SK-N-SH (cell line): ENCODE measurements at regions not wholly inside any gene's neighbourhood (a gene's known extent, or its start where the extent isn't known, plus 50 kb on each side); places are given as distances from the start of the nearest gene placed in this dataset.

Source experiments
- CTCF ChIA-PET: fragments of 300-600, 350-600 bp; formaldehyde crosslinking; extraction: SDS; loops from one replicate; lab custom pipeline; 2021; lab: Yijun Ruan, JAX
- POLR2A ChIA-PET: fragments of 350-600 bp; sonication (Branson Sonifier 250); formaldehyde crosslinking; extraction: SDS; loops from one replicate; lab custom pipeline; 2020; ENCODE audit warnings: antibody characterized with exemption, inconsistent platforms; lab: Yijun Ruan, JAX
- DNase-seq: peaks from one replicate; pipeline ENCODE4 v3.0.0; 2012
- H2AFZ ChIP-seq: fragments of 200-600 bp; sonication (generic); 2 replicates; pipeline ENCODE4 v1.8.1; 2016; ENCODE audit warnings: antibody characterized with exemption, mild to moderate bottlenecking, low read depth
- H3F3A ChIP-seq: fragments of 200-600 bp; sonication (generic); replicated peaks from 2 replicates; pipeline ENCODE3; 2016; ENCODE audit warnings: antibody characterized with exemption, mild to moderate bottlenecking; ENCODE audit not compliant: insufficient read depth
- H3K27ac ChIP-seq, 2 experiments: fragments of 200-500 bp in 1 of 2; fragments of 200-600 bp in 1 of 2; sonication (Bioruptor generic) in 1 of 2; sonication (generic), shearing (Covaris generic) in 1 of 2; 2 replicates each; pipeline versions ENCODE4 v1.5.1 to v1.6.1; 2014 to 2016; ENCODE audit warnings: low read depth in 2 of 2, inconsistent platforms in 1 of 2, low read length in 1 of 2, mild to moderate bottlenecking in 1 of 2, mixed read lengths in 1 of 2
- H3K27me3 ChIP-seq: fragments of 200-600 bp; sonication (generic), shearing (Covaris generic); 2 replicates; pipeline ENCODE4 v1.6.1; 2016; ENCODE audit warnings: mixed run types; ENCODE audit not compliant: insufficient read depth
- H3K36me3 ChIP-seq, 2 experiments: fragments of 200-500 bp in 1 of 2; fragments of 200-600 bp in 1 of 2; sonication (Bioruptor generic) in 1 of 2; sonication (generic) in 1 of 2; replicated peaks in 1 of 2; 2 replicates each; pipeline versions ENCODE3 to v1.5.1; 2014 to 2016; ENCODE audit warnings: low read length in 1 of 2, mild to moderate bottlenecking in 1 of 2; ENCODE audit not compliant: insufficient read depth in 2 of 2, control insufficient read depth in 1 of 2
- H3K4me1 ChIP-seq, 2 experiments: fragments of 200-500 bp in 1 of 2; fragments of 200-600 bp in 1 of 2; sonication (Bioruptor generic) in 1 of 2; sonication (generic), shearing (Covaris generic) in 1 of 2; 2 replicates each; pipeline versions ENCODE4 v1.5.1 to v1.6.1; 2014 to 2016; ENCODE audit warnings: low read depth in 1 of 2, low read length in 1 of 2, mixed run types in 1 of 2; ENCODE audit not compliant: insufficient read depth in 2 of 2, control insufficient read depth in 1 of 2
- H3K4me2 ChIP-seq: fragments of 200-600 bp; sonication (generic), shearing (Covaris generic); 2 replicates; pipeline ENCODE4 v1.6.1; 2017; ENCODE audit warnings: mixed run types
- H3K4me3 ChIP-seq, 2 experiments: fragments of 200-500 bp in 1 of 2; fragments of 200-600 bp in 1 of 2; sonication (Bioruptor generic) in 1 of 2; sonication (generic), shearing (Covaris generic) in 1 of 2; 2 replicates each; pipeline versions ENCODE4 v1.5.1 to v1.8.1; 2014 to 2016; ENCODE audit warnings: low read depth in 2 of 2, inconsistent platforms in 1 of 2, low read length in 1 of 2, mild to moderate bottlenecking in 1 of 2, mixed read lengths in 1 of 2, moderate library complexity in 1 of 2
- H3K79me2 ChIP-seq: fragments of 200-600 bp; sonication (generic); 2 replicates; pipeline ENCODE4 v1.8.1; 2017; ENCODE audit warnings: mild to moderate bottlenecking; ENCODE audit not compliant: insufficient read depth
- H3K9ac ChIP-seq: fragments of 200-600 bp; sonication (generic); 2 replicates; pipeline ENCODE4 v1.6.1; 2017; ENCODE audit warnings: mixed run types
- H3K9me2 ChIP-seq: fragments of 200-600 bp; sonication (generic); 2 replicates; pipeline ENCODE4 v1.6.1; 2017; ENCODE audit warnings: mixed run types
- H3K9me3 ChIP-seq: fragments of 200-600 bp; sonication (generic); 2 replicates; pipeline ENCODE4 v1.6.1; 2017; ENCODE audit warnings: mixed run types, mild to moderate bottlenecking, moderate library complexity
- H4K20me1 ChIP-seq: fragments of 200-600 bp; sonication (generic); 2 replicates; pipeline ENCODE4 v1.6.1; 2017; ENCODE audit warnings: mild to moderate bottlenecking, mixed run types; ENCODE audit not compliant: insufficient read depth
- CHD2 ChIP-seq: fragments of 150-350 bp; IDR thresholded peaks from 2 replicates; pipeline ENCODE4 v1.6.1; 2018; ENCODE audit warnings: low read length; ENCODE audit not compliant: partially characterized antibody
- ELF1 ChIP-seq: IDR thresholded peaks from 2 replicates; pipeline ENCODE4 v1.4.0; 2012
- EP300 ChIP-seq, 2 experiments: IDR thresholded peaks; 2 replicates each; pipeline versions ENCODE4 v1.4.0 to v1.6.1; 2012; ENCODE audit warnings: borderline replicate concordance in 1 of 2, low read depth in 1 of 2, low read length in 1 of 2
- FOSL2 ChIP-seq: IDR thresholded peaks from 2 replicates; pipeline ENCODE4 v1.4.0; 2012; ENCODE audit warnings: low read depth, mild to moderate bottlenecking, moderate library complexity, borderline replicate concordance
- GATA2 ChIP-seq: sonication (generic); formaldehyde crosslinking; IDR thresholded peaks from 2 replicates; pipeline ENCODE4 v1.5.0; 2020; ENCODE audit warnings: mild to moderate bottlenecking, missing genetic modification reagents
- MXI1 ChIP-seq: IDR thresholded peaks from 2 replicates; pipeline ENCODE4 v1.6.1; 2012; ENCODE audit warnings: mild to moderate bottlenecking, low read depth, low read length, improper control_type of control experiment
- NFIC ChIP-seq: IDR thresholded peaks from 2 replicates; pipeline ENCODE4 v1.4.0; 2012; ENCODE audit warnings: borderline replicate concordance
- NRF1 ChIP-seq: IDR thresholded peaks from 2 replicates; pipeline ENCODE4 v1.6.1; 2012; ENCODE audit warnings: low read depth, mild to moderate bottlenecking, low read length
- RCOR1 ChIP-seq: fragments of 150-350 bp; IDR thresholded peaks from 2 replicates; pipeline ENCODE4 v1.6.1; 2017; ENCODE audit warnings: antibody characterized with exemption, low read length
- RXRA ChIP-seq: IDR thresholded peaks from 2 replicates; pipeline ENCODE4 v1.4.0; 2012; ENCODE audit warnings: low read depth, mild to moderate bottlenecking, borderline replicate concordance
- SIN3A ChIP-seq: IDR thresholded peaks from 2 replicates; pipeline ENCODE4 v1.6.1; 2012; ENCODE audit warnings: low read depth, mild to moderate bottlenecking, low read length, moderate library complexity, borderline replicate concordance
- TAF1 ChIP-seq: IDR thresholded peaks from 2 replicates; pipeline ENCODE4 v1.6.1; 2012; ENCODE audit warnings: low read depth, mild to moderate bottlenecking, low read length, moderate library complexity, borderline replicate concordance
- TEAD4 ChIP-seq: IDR thresholded peaks from 2 replicates; pipeline ENCODE4 v1.4.0; 2012; ENCODE audit warnings: mild to moderate bottlenecking, borderline replicate concordance; ENCODE audit not compliant: insufficient read depth
- YY1 ChIP-seq: IDR thresholded peaks from 2 replicates; pipeline ENCODE4 v1.4.0; 2012; ENCODE audit warnings: low read depth, mild to moderate bottlenecking
- WGBS: methylation state at CpG from one replicate; pipeline ENCODE4 v1.1.6; 2017; ENCODE audit warnings: low lambda C conversion rate; 5-methylcytosine and 5-hydroxymethylcytosine counted together
- TF ChIP-seq, protein P1 (sequence below): fragments of 150-350 bp; IDR thresholded peaks from 2 replicates; pipeline ENCODE4 v1.6.1; 2017; ENCODE audit warnings: antibody characterized with exemption, low read length, low read depth, borderline replicate concordance
- TF ChIP-seq, protein P2 (sequence below): fragments of 200-600 bp; sonication (generic); IDR thresholded peaks from 2 replicates; pipeline ENCODE4 v1.6.1; 2017; ENCODE audit warnings: antibody characterized with exemption, mild to moderate bottlenecking, moderate library complexity
- TF ChIP-seq, protein P3 (sequence below): fragments of 150-350 bp; IDR thresholded peaks from 2 replicates; pipeline ENCODE4 v1.6.1; 2016; ENCODE audit warnings: mild to moderate bottlenecking, low read depth, low read length
- TF ChIP-seq, protein P4 (sequence below): IDR thresholded peaks from 2 replicates; pipeline ENCODE4 v1.4.0; 2012; ENCODE audit warnings: low read depth
- TF ChIP-seq, protein P5 (sequence below): IDR thresholded peaks from 2 replicates; pipeline ENCODE4 v1.4.0; 2012; ENCODE audit warnings: low read depth, borderline replicate concordance

DNA sequence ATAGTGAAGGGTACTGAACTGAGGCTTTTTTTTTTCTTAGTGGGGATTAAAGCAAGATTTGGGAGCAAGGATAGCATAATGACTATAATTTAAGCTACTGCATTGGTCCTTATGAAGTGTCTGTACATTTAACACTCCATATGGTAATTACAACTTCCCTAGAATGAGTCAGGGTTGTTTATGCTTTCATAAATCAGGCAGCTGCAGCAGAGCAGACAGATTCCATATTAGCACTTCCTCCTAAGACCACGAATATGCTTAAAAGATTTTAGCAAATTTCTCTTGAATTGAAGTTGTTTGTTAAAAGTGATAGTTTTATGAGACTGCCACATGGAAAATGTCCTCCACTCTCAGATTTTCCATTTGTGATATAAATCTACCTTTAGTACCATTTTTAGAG lies 401.1 kb upstream of the SPRY2 start:
- Histone ChIP-seq H3F3A (no peaks in the 10 kb centered on the region), H3K4me2 (no peak overlapping the region), H3K9me2 (0 out of 2 replicates have a peak, but pooled peaks cover 4% of the 10 kb centered on the region), H3K27ac (no peak overlapping the region), H3K9me3 (peaks cover 9% of the 10 kb centered on the region; the same call in 1 of the 2 replicates), H3K9ac (no peak overlapping the region), H3K36me3 (no peaks in the 10 kb centered on the region), H3K4me1 (no peaks in the 10 kb centered on the region), H3K27me3 (no peaks in the 10 kb centered on the region), H3K79me2 (no peaks in the 10 kb centered on the region), H4K20me1 (no peaks in the 10 kb centered on the region), H2AFZ (no peak overlapping the region), H3K4me3 (no peak overlapping the region)
- ChIA-PET CTCF (interaction anchor here (0.9 kb wide), 1 partner anchor 399 kb away, joined by 3 read pairs; no protein-coding TSS in a partner anchor), POLR2A (no interaction called here)
- TF ChIP-seq RXRA (no peak), RCOR1 (no peak), NRF1 (no peak), MXI1 (no peak), FOSL2 (no peak), GATA2 (CRISPR knock-in tag) (no peak)
- TF ChIP-seq, protein P1, sequence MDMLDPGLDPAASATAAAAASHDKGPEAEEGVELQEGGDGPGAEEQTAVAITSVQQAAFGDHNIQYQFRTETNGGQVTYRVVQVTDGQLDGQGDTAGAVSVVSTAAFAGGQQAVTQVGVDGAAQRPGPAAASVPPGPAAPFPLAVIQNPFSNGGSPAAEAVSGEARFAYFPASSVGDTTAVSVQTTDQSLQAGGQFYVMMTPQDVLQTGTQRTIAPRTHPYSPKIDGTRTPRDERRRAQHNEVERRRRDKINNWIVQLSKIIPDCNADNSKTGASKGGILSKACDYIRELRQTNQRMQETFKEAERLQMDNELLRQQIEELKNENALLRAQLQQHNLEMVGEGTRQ: no peak
- TF ChIP-seq, protein P2, sequence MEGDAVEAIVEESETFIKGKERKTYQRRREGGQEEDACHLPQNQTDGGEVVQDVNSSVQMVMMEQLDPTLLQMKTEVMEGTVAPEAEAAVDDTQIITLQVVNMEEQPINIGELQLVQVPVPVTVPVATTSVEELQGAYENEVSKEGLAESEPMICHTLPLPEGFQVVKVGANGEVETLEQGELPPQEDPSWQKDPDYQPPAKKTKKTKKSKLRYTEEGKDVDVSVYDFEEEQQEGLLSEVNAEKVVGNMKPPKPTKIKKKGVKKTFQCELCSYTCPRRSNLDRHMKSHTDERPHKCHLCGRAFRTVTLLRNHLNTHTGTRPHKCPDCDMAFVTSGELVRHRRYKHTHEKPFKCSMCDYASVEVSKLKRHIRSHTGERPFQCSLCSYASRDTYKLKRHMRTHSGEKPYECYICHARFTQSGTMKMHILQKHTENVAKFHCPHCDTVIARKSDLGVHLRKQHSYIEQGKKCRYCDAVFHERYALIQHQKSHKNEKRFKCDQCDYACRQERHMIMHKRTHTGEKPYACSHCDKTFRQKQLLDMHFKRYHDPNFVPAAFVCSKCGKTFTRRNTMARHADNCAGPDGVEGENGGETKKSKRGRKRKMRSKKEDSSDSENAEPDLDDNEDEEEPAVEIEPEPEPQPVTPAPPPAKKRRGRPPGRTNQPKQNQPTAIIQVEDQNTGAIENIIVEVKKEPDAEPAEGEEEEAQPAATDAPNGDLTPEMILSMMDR: no peak
- TF ChIP-seq, protein P3, sequence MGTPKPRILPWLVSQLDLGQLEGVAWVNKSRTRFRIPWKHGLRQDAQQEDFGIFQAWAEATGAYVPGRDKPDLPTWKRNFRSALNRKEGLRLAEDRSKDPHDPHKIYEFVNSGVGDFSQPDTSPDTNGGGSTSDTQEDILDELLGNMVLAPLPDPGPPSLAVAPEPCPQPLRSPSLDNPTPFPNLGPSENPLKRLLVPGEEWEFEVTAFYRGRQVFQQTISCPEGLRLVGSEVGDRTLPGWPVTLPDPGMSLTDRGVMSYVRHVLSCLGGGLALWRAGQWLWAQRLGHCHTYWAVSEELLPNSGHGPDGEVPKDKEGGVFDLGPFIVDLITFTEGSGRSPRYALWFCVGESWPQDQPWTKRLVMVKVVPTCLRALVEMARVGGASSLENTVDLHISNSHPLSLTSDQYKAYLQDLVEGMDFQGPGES: no peak
- WGBS: 33% methylated on average over 1 of the region's 1 CpG
- DNase-seq: no peak

DNA sequence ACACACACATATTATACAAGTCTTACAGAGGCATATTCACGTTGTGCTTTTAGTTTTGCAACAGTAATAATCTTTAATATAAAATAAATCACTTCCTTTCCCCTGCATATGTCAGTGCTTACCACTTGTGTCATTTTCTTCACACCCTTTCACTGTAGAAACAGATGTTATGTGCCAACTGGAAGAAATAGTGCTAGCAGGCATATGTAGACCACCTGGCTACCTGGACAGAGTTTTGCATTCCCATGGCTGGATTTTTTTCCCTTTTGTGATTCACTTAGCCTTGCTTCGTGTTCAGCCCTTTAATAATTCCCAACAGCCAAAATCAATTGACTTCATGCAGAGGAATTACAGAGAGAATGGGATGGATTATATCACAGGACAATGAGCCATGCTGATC lies 399.1 kb upstream of the SPRY2 start:
- Histone ChIP-seq H3K27me3 (no peaks in the 10 kb centered on the region), H3K4me1 (no peaks in the 10 kb centered on the region; a peak in 1 of 4 replicates), H3K27ac (no peak overlapping the region), H3K36me3 (no peaks in the 10 kb centered on the region), H3K79me2 (no peaks in the 10 kb centered on the region), H3K4me2 (no peak overlapping the region), H3K9me2 (0 out of 2 replicates have a peak, but pooled peaks cover 4% of the 10 kb centered on the region), H4K20me1 (no peaks in the 10 kb centered on the region), H2AFZ (no peak overlapping the region), H3K4me3 (no peak overlapping the region), H3K9ac (no peak overlapping the region), H3F3A (no peaks in the 10 kb centered on the region), H3K9me3 (peaks cover 9% of the 10 kb centered on the region; the same call in 1 of the 2 replicates)
- DNase-seq: no peak
- CTCF ChIA-PET: no interaction called here
- no peak for TF ChIP-seq EP300 (IDR thresholded peaks at IDR 0.05; ENCODE audit: borderline replicate concordance in 1 of 2, low read depth in 1 of 2, low read length in 1 of 2)
- no peak for TF ChIP-seq NRF1
- TF ChIP-seq SIN3A: no peak
- TF ChIP-seq CHD2: no peak
- TF ChIP-seq GATA2 (CRISPR knock-in tag): no peak
- TF ChIP-seq, protein P4, sequence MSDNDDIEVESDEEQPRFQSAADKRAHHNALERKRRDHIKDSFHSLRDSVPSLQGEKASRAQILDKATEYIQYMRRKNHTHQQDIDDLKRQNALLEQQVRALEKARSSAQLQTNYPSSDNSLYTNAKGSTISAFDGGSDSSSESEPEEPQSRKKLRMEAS: no peak
- no peak for TF ChIP-seq FOSL2
- TF ChIP-seq, protein P1: no peak
- TF ChIP-seq ELF1: no peak
- TF ChIP-seq RXRA: no peak
- no peak for TF ChIP-seq YY1
- TF ChIP-seq TEAD4: no peak
- TF ChIP-seq, protein P5, sequence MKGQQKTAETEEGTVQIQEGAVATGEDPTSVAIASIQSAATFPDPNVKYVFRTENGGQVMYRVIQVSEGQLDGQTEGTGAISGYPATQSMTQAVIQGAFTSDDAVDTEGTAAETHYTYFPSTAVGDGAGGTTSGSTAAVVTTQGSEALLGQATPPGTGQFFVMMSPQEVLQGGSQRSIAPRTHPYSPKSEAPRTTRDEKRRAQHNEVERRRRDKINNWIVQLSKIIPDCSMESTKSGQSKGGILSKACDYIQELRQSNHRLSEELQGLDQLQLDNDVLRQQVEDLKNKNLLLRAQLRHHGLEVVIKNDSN: no peak
- no peak for TF ChIP-seq NFIC
- no peak for TF ChIP-seq TAF1
- POLR2A ChIA-PET: no interaction called here
- WGBS: 36% methylated on average over 2 of the region's 2 CpGs
